ENCODE measurements at regions not wholly inside any gene's neighbourhood (a gene's known extent, or its start where the extent isn't known, plus 50 kb on each side); places are given as distances from the start of the nearest gene placed in this dataset.

- TF ChIP-seq POLR2A (IDR thresholded peaks at IDR 0.05; ENCODE audit: extremely low read depth, insufficient read length) (no peak), CTCF (IDR thresholded peaks at IDR 0.05; ENCODE audit: low read depth, low read length) (no peak)
Observed at GRCh38 chrX:46306103-46306502, 239.1 kb downstream of the ZNF674 start.

Data from NB4 (cell line).